Activated naive CD8-positive, alpha-beta T cell treated with anti-CD3 and anti-CD28 coated beads, Interleukin-2, amount 10 ng/mL, durations not matched to agents 7 days and 5 days (primary cell): ENCODE measurements at regions not wholly inside any gene's neighbourhood (a gene's known extent, or its start where the extent isn't known, plus 50 kb on each side); places are given as distances from the start of the nearest gene placed in this dataset.

ENCODE experiments used
- ATAC-seq: fragments of 150-1000 bp; cut with Tn5 transposase; one replicate; pipeline ENCODE4 v1.10.0; 2021; ENCODE audit warnings: low read depth, moderate library complexity
- POLR2A ChIA-PET: fragments of 350-600 bp; sonication (Branson Sonifier 250); formaldehyde crosslinking; loops from one replicate; lab custom pipeline; 2021; ENCODE audit warnings: antibody characterized with exemption; lab: Charles Lee
- DNase-seq: peaks from one replicate; pipeline ENCODE4 v3.0.0; 2021
- H3K27ac Mint-ChIP-seq: one replicate; pipeline ENCODE4 v1.8.0; 2022; ENCODE audit warnings: mild to moderate bottlenecking, mixed read lengths
- H3K27me3 Mint-ChIP-seq: one replicate; pipeline ENCODE4 v1.8.0; 2022; ENCODE audit warnings: mild to moderate bottlenecking, moderate library complexity, mixed read lengths
- H3K36me3 Mint-ChIP-seq: one replicate; pipeline ENCODE4 v1.8.0; 2021; ENCODE audit warnings: mild to moderate bottlenecking, mixed read lengths
- H3K4me1 Mint-ChIP-seq: one replicate; pipeline ENCODE4 v1.8.0; 2021; ENCODE audit warnings: mixed read lengths
- H3K4me3 Mint-ChIP-seq: one replicate; pipeline ENCODE4 v1.8.0; 2022; ENCODE audit warnings: mild to moderate bottlenecking, moderate library complexity, mixed read lengths
- H3K9me3 Mint-ChIP-seq: one replicate; pipeline ENCODE4 v1.8.0; 2021; ENCODE audit warnings: mixed read lengths

DNA sequence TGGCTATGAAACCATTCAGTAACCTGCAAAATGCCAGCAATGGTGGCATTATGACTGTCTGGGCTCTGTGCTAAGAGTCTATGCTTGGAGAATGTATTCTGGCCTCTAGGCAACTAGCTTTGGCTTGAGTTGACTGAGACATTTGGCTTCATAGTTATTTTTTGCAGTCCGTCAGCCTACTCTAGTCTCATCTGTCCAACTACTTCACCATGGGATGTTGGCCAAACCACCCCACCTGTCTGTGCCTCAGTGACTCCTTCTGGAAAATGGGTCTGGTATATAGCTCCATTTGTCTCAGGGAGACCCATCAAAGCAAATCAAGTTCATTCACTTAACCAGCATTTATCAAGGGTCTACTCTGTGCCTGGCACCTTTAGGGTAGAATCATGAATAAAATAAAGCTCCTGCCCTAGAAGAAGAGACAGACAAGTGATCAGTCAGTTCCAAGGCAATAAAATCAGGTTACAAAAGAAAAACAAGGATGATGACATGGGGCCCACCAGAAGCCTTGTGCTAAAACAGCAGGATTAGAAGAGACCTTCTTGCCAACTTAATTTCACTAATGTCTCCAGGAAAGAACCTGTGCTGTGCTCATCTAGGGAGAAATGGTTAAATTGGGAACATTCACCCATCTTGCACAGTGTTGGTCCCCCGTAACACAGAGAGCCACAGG is 102.4 kb upstream of the ARMC2 start:
- no peaks in the 10 kb centered on the region for H3K4me1 Mint-ChIP-seq
- no peak overlapping the region for H3K27ac Mint-ChIP-seq
- no peaks in the 10 kb centered on the region for H3K36me3 Mint-ChIP-seq
- DNase-seq (no peak), ATAC-seq (no peak)
- no peak overlapping the region for H3K4me3 Mint-ChIP-seq
- no peaks in the 10 kb centered on the region for H3K9me3 Mint-ChIP-seq
- POLR2A ChIA-PET: no interaction called here
- peaks cover 39% of the 10 kb centered on the region for H3K27me3 Mint-ChIP-seq

GRCh38 chr6:108746366-108746765 is 101.9 kb upstream of the ARMC2 start:
- H3K36me3 Mint-ChIP-seq: no peaks in the 10 kb centered on the region

GRCh38 chr6:108746836-108747575 is 101.2 kb upstream of the ARMC2 start:
- POLR2A ChIA-PET: no interaction called here
- H3K4me3 Mint-ChIP-seq: no peak overlapping the region

More at GRCh38 chr6:108746366-108746765, 101.9 kb upstream of the ARMC2 start:
- Mint-ChIP-seq H3K4me3 (no peak overlapping the region), H3K4me1 (no peaks in the 10 kb centered on the region), H3K27ac (no peak overlapping the region), H3K27me3 (peaks cover 44% of the 10 kb centered on the region), H3K9me3 (no peaks in the 10 kb centered on the region)
- POLR2A ChIA-PET: no interaction called here
- ATAC-seq (no peak), DNase-seq (no peak)

DNA sequence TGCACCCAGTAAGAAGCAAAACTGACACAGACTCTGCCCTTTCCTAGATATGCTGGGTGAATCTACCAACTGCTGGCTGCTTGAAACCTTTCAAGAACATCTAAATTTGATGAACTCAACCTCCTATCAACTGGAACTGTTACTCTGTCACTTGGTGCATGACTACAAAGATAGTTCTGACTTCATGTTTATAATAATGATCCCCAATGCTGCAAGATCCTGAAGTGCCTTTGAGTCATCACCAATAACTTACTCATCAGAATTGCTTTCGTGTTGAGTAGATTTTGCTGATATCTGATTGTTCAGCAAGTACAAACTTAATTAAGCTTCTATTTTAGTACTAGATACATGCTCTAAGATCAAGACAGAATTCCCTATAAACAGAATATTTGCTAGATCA is 100.2 kb upstream of the ARMC2 start:
- peaks cover 43% of the 10 kb centered on the region for H3K27me3 Mint-ChIP-seq
- H3K27ac Mint-ChIP-seq: no peak overlapping the region
- DNase-seq (no peak), ATAC-seq (no peak)
- no peaks in the 10 kb centered on the region for H3K9me3 Mint-ChIP-seq
- no peak overlapping the region for H3K4me3 Mint-ChIP-seq
- H3K36me3 Mint-ChIP-seq: no peaks in the 10 kb centered on the region
- POLR2A ChIA-PET: no interaction called here
- no peaks in the 10 kb centered on the region for H3K4me1 Mint-ChIP-seq

More at GRCh38 chr6:108746836-108747575, 101.2 kb upstream of the ARMC2 start:
- H3K27ac Mint-ChIP-seq: no peak overlapping the region
- H3K4me1 Mint-ChIP-seq: no peaks in the 10 kb centered on the region
- DNase-seq (no peak), ATAC-seq (no peak)
- H3K36me3 Mint-ChIP-seq: no peaks in the 10 kb centered on the region
- H3K9me3 Mint-ChIP-seq: no peaks in the 10 kb centered on the region
- peaks cover 44% of the 10 kb centered on the region for H3K27me3 Mint-ChIP-seq

- POLR2A ChIA-PET: no interaction called here
- Mint-ChIP-seq H3K27me3 (peaks cover 34% of the 10 kb centered on the region), H3K27ac (no peak overlapping the region), H3K36me3 (no peaks in the 10 kb centered on the region), H3K9me3 (no peaks in the 10 kb centered on the region), H3K4me1 (no peaks in the 10 kb centered on the region), H3K4me3 (no peak overlapping the region)
- ATAC-seq (no peak), DNase-seq (no peak)
Measured at GRCh38 chr6:108748959-108749358, 99.3 kb upstream of the ARMC2 start.

GRCh38 chr6:108750801-108751200 is 97.4 kb upstream of the ARMC2 start:
- peaks cover 21% of the 10 kb centered on the region for H3K27me3 Mint-ChIP-seq
- no peak for DNase-seq
- H3K27ac Mint-ChIP-seq: no peak overlapping the region
- H3K4me1 Mint-ChIP-seq: no peaks in the 10 kb centered on the region
- no peak for ATAC-seq
- H3K4me3 Mint-ChIP-seq: no peak overlapping the region
- POLR2A ChIA-PET: no interaction called here
- no peaks in the 10 kb centered on the region for H3K36me3 Mint-ChIP-seq
- no peaks in the 10 kb centered on the region for H3K9me3 Mint-ChIP-seq

DNA sequence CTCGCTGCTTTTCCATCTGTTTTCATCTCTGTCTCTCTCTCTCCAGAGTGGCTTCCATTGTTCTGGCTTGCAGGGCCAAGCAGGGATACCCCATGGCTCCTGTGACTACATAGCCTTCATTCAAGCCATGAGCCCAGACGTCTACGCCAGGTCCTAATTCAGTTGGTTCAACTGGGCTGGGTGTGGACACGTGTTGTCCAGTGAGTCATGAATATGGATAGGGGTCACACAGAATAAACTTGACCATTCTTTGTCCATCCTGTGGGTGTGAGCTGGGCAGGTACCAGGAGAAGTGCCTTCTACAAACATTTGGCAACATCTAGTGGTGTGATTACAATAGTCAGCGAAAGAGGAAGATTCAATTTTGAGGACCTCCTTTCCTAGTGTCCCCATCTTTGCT is 96.9 kb upstream of the ARMC2 start:
- Mint-ChIP-seq H3K36me3 (no peaks in the 10 kb centered on the region), H3K27me3 (peaks cover 21% of the 10 kb centered on the region), H3K4me3 (no peak overlapping the region), H3K4me1 (no peaks in the 10 kb centered on the region), H3K27ac (no peak overlapping the region), H3K9me3 (no peaks in the 10 kb centered on the region)
- no peak for DNase-seq
- no peak for ATAC-seq
- POLR2A ChIA-PET: no interaction called here

- ATAC-seq: no peak
- H3K36me3 Mint-ChIP-seq: no peaks in the 10 kb centered on the region
- DNase-seq: no peak
- no peaks in the 10 kb centered on the region for H3K4me1 Mint-ChIP-seq
- H3K4me3 Mint-ChIP-seq: no peak overlapping the region
- H3K27ac Mint-ChIP-seq: no peak overlapping the region
- H3K9me3 Mint-ChIP-seq: no peaks in the 10 kb centered on the region
- POLR2A ChIA-PET: no interaction called here
- peaks cover 22% of the 10 kb centered on the region for H3K27me3 Mint-ChIP-seq
Measured at GRCh38 chr6:108751851-108752732, 96.1 kb upstream of the ARMC2 start.

DNA sequence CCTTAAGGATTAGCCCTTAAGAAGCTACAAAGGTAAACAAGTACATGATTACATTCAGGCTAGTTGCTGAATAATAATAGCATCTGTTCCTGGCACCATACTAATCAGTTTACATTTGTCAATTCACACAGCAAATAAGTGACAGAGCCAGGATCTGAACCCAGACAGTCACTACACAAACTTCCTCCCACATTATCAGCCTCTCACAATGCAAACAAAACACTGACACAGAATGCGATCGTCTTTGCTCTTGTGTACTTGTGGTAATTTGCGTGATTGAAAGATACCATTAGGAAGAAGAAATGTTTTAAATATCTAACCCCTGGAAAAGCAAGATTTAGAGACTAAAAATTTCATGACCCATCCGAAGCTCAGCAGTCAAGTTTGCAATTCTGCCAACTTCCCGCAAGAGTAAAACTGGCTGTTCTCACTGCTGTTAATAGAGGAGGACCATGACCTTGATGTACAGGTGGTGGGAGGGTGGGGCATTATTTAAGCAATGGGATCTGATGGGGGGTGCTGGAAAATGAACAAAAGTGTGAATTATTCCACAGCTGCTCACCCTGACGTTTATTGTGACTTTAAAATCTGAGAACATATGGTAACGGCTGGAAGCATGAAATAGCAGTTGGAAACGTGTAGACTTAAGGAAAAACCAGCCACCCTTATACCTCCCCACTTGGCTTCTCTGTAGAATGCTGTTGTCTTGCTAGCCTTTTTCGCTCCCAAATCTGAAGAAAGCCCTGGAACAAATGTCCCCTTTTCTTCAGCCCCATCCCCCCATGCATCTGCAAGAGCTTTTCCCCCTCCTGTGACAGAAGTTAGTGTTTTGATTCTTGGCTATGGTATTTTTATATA is 95.3 kb upstream of the ARMC2 start:
- DNase-seq (no peak), ATAC-seq (no peak)
- Mint-ChIP-seq H3K27me3 (peaks cover 19% of the 10 kb centered on the region), H3K27ac (no peak overlapping the region), H3K36me3 (no peaks in the 10 kb centered on the region), H3K4me1 (no peaks in the 10 kb centered on the region), H3K4me3 (no peak overlapping the region), H3K9me3 (no peaks in the 10 kb centered on the region)
- POLR2A ChIA-PET: no interaction called here

DNA sequence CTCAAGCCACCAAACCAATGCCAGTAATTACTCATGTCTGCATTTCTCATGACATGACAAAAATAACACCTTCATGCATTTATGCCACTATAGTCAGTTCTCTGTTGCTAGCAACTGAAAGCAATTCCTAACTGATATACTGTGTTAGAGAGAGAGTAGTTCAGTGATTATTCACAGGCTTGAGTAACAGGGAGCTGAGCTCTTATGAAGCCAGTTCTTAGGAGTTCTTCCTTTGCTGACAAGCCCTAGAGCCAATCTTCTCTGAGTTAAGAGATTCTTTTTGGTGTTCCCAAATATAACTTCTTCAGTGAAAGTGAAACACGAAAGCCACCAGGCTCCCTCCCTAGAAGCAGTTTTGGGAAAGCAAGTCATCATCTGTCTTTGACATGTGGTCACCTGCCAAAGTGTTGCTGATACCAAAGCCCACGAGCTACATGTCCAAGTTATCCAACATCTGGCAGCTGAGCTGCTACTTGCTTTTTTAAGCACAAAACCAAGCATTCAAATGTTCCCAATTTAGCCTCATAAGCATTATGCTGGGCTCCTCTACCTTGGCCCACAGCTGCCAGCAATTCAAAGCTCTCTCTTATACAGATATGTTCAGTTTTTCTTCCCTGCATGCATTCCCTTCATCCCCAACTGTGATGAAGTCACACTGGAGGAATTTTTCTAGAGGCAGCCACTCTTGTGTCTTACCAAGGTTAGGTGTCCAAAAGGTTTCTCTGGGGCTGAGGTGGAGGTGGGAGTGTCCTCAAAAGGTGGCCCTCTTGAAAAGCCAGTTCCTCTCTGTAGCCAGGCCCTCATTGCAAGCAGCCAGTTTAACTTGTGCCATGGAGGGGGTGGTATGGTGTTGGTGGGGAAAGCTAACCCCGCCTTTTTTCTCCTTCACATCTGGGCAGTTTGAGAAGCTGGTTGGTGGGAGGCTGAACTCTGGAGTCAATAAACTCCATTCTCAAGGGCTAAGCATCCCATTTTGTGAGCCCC is 92.7 kb upstream of the ARMC2 start:
- H3K36me3 Mint-ChIP-seq: no peaks in the 10 kb centered on the region
- no peak overlapping the region for H3K27ac Mint-ChIP-seq
- no peak for ATAC-seq
- no peaks in the 10 kb centered on the region for H3K4me1 Mint-ChIP-seq
- POLR2A ChIA-PET: no interaction called here
- DNase-seq: no peak
- peaks cover 14% of the 10 kb centered on the region for H3K27me3 Mint-ChIP-seq
- H3K4me3 Mint-ChIP-seq: no peak overlapping the region
- no peaks in the 10 kb centered on the region for H3K9me3 Mint-ChIP-seq

GRCh38 chr6:108757357-108757756 is 90.9 kb upstream of the ARMC2 start:
- ATAC-seq: no peak
- H3K4me3 Mint-ChIP-seq: no peak overlapping the region
- POLR2A ChIA-PET: no interaction called here
- no peak for DNase-seq
- H3K27ac Mint-ChIP-seq: no peak overlapping the region
- no peaks in the 10 kb centered on the region for H3K36me3 Mint-ChIP-seq
- H3K9me3 Mint-ChIP-seq: no peaks in the 10 kb centered on the region
- peaks cover 2% of the 10 kb centered on the region for H3K4me1 Mint-ChIP-seq
- H3K27me3 Mint-ChIP-seq: peaks cover 9% of the 10 kb centered on the region

- Mint-ChIP-seq H3K4me1 (peaks cover 7% of the 10 kb centered on the region), H3K27me3 (peaks cover 9% of the 10 kb centered on the region), H3K4me3 (no peak overlapping the region), H3K9me3 (no peaks in the 10 kb centered on the region), H3K27ac (no peak overlapping the region), H3K36me3 (no peaks in the 10 kb centered on the region)
- ATAC-seq (no peak), DNase-seq (no peak)
- POLR2A ChIA-PET: no interaction called here
Measured at GRCh38 chr6:108758884-108759283, 89.3 kb upstream of the ARMC2 start.
